ENCODE measurements at regions not wholly inside any gene's neighbourhood (a gene's known extent, or its start where the extent isn't known, plus 50 kb on each side); places are given as distances from the start of the nearest gene placed in this dataset.

DNA sequence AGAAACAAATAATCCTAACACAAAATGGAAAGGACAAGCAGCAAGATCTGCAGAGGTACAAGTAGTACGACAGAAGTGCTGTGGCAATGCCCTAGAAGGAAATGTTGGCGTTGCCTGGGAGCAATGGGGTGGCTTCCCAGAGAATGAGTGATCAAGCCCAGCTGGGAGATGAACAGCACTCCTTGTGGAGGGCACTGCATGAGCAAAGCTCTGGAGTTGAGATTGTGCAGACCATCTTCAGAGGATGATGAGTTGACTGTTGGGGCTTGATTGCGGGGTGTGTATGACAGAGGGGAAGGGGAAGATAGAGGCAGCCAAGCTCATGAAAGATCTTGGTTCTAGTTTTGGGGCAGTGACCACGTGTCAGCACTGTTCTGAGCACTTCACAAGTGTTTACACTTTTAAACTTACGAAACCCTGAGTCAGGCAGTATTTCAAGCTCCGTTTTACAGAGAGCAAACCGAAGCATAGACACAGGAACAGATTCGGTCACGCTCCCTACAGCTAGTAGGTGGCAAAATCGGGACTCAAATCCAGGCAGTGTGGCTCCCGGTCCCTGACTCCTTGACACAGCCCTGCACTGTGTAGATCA is 127.2 kb upstream of the LHX5 start:
- Histone ChIP-seq H4K20me1 (ENCODE audit: control insufficient read depth, insufficient read depth, insufficient read length) (no peaks in the 10 kb centered on the region), H3K9me3 (ENCODE audit: control insufficient read depth, low read depth, low read length) (no peaks in the 10 kb centered on the region), H3K18ac (ENCODE audit: insufficient read length, low read depth, low read length) (no peak overlapping the region), H4K5ac (ENCODE audit: insufficient read length, low read depth, low read length) (no peak overlapping the region), H3K4me1 (ENCODE audit: insufficient read depth, low read length) (no peaks in the 10 kb centered on the region), H3K56ac (ENCODE audit: insufficient read length, low read depth, low read length) (no peak overlapping the region), H2BK20ac (ENCODE audit: low read depth, low read length, poor library complexity, severe bottlenecking) (no peak overlapping the region), H3K27me3 (ENCODE audit: insufficient read depth, low read length) (no peaks in the 10 kb centered on the region), H2BK12ac (ENCODE audit: insufficient read length, low read depth, low read length) (no peak overlapping the region), H2BK15ac (ENCODE audit: low read depth, low read length) (no peak overlapping the region), H3K9ac (ENCODE audit: extremely low read depth, insufficient read length, low read length) (no peak overlapping the region), H3K23ac (ENCODE audit: insufficient read length, low read depth, low read length) (no peak overlapping the region), H2BK5ac (ENCODE audit: insufficient read length, low read length) (no peak overlapping the region), H3K4me2 (ENCODE audit: insufficient read depth, insufficient read length, low read length) (no peak overlapping the region), H4K91ac (ENCODE audit: insufficient read length, low read depth, low read length) (no peak overlapping the region), H3K79me2 (ENCODE audit: insufficient read depth, low read length) (no peaks in the 10 kb centered on the region), H3K27ac (ENCODE audit: insufficient read length, low read depth, low read length) (no peak overlapping the region), H3K23me2 (ENCODE audit: insufficient read length, low read depth, low read length, poor library complexity, severe bottlenecking) (no peaks in the 10 kb centered on the region), H3K79me1 (ENCODE audit: insufficient read depth, low read depth, low read length, poor library complexity, severe bottlenecking) (no peaks in the 10 kb centered on the region), H3K4ac (ENCODE audit: low read depth, low read length) (no peak overlapping the region), H2AFZ (ENCODE audit: low read length) (no peak overlapping the region), H3T11ph (ENCODE audit: low read length) (no peak overlapping the region), H2AK5ac (ENCODE audit: insufficient read length, low read length) (no peak overlapping the region), H4K8ac (replicated peaks; ENCODE audit: insufficient read length, low read depth, low read length) (no peak overlapping the region), H2BK120ac (ENCODE audit: low read depth, low read length, poor library complexity, severe bottlenecking) (no peak overlapping the region), H3K14ac (ENCODE audit: insufficient read depth, low read length) (no peak overlapping the region)
- peaks cover 0 to 8% (median 0%) of the 10 kb centered on the region in 3 experiments; a peak in 2 of 7 replicates for H3K36me3 Mint-ChIP-seq (ENCODE audit: insufficient read depth in 1 of 3, low read depth in 3 of 3)
- no peak for DNase-seq
- no peak overlapping the region for H3K4me3 Mint-ChIP-seq
- H3K27me3 Mint-ChIP-seq (ENCODE audit: low read depth): peaks cover 48% of the 10 kb centered on the region
- no CpG with 5 or more reads among the region's 11 CpGs for WGBS (ENCODE audit: extremely low coverage, insufficient read length, low lambda C conversion rate)
- TF ChIP-seq CTCF (conservative IDR thresholded peaks at IDR 0.05): peak; percentile 40; the same call in 2 of the 3 replicates
- peaks cover 0 to 7% of the 10 kb centered on the region in 2 experiments; a peak in 3 of 5 replicates for H3K9me3 Mint-ChIP-seq
- H3K27ac Mint-ChIP-seq: no peak overlapping the region
- peaks cover 9 to 16% of the 10 kb centered on the region in 2 experiments for H3K4me1 Mint-ChIP-seq

Measured in H9 (cell line).